ENCODE measurements at regions not wholly inside any gene's neighbourhood (a gene's known extent, or its start where the extent isn't known, plus 50 kb on each side); places are given as distances from the start of the nearest gene placed in this dataset.

DNA sequence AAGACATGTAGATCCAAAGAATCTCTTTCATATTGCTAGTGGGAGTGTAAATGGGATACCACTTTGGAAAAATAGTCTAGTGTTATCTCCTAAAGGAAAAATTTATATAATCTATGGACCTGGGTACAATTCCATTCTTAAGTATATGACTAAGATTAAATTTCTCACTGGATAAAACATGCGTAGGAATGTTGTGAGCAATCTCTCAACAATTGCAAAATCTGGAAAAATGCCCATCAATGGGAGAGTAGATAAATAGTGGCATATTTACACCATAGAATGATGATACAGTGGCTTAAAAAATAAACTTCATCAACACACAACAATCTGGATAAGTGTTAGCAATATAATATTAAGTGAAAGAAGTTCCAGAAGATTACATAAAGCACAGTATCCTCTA is 469.5 kb downstream of the MAN2A1 start:
- no peak for TF ChIP-seq CTCF (IDR thresholded peaks at IDR 0.05; ENCODE audit: insufficient read depth, low read length)
- TF ChIP-seq SPI1 (IDR thresholded peaks at IDR 0.05; ENCODE audit: borderline replicate concordance, low read depth), result no peak
- TF ChIP-seq GABPA (IDR thresholded peaks at IDR 0.05; ENCODE audit: low read depth), result no peak
- no peak for TF ChIP-seq POLR2AphosphoS5 (IDR thresholded peaks at IDR 0.05; ENCODE audit: low read depth)
- TF ChIP-seq, protein P1, sequence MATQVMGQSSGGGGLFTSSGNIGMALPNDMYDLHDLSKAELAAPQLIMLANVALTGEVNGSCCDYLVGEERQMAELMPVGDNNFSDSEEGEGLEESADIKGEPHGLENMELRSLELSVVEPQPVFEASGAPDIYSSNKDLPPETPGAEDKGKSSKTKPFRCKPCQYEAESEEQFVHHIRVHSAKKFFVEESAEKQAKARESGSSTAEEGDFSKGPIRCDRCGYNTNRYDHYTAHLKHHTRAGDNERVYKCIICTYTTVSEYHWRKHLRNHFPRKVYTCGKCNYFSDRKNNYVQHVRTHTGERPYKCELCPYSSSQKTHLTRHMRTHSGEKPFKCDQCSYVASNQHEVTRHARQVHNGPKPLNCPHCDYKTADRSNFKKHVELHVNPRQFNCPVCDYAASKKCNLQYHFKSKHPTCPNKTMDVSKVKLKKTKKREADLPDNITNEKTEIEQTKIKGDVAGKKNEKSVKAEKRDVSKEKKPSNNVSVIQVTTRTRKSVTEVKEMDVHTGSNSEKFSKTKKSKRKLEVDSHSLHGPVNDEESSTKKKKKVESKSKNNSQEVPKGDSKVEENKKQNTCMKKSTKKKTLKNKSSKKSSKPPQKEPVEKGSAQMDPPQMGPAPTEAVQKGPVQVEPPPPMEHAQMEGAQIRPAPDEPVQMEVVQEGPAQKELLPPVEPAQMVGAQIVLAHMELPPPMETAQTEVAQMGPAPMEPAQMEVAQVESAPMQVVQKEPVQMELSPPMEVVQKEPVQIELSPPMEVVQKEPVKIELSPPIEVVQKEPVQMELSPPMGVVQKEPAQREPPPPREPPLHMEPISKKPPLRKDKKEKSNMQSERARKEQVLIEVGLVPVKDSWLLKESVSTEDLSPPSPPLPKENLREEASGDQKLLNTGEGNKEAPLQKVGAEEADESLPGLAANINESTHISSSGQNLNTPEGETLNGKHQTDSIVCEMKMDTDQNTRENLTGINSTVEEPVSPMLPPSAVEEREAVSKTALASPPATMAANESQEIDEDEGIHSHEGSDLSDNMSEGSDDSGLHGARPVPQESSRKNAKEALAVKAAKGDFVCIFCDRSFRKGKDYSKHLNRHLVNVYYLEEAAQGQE (IDR thresholded peaks at IDR 0.05; ENCODE audit: insufficient replicate concordance, low read depth), result no peak
- DNase-seq (ENCODE audit: low read depth in 1 of 2, low spot score in 1 of 2), result no peak
- no peak overlapping the region for H3K27ac ChIP-seq (replicated peaks)

GRCh38 chr5:110161162-110161561 is 471.4 kb downstream of the MAN2A1 start:
- DNase-seq (ENCODE audit: low read depth in 1 of 2, low spot score in 1 of 2), result no peak
- no peak overlapping the region for H3K27ac ChIP-seq (replicated peaks)
- TF ChIP-seq SPI1 (IDR thresholded peaks at IDR 0.05; ENCODE audit: borderline replicate concordance, low read depth), result no peak
- TF ChIP-seq CTCF (IDR thresholded peaks at IDR 0.05; ENCODE audit: insufficient read depth, low read length), result no peak
- no peak for TF ChIP-seq POLR2AphosphoS5 (IDR thresholded peaks at IDR 0.05; ENCODE audit: low read depth)
- TF ChIP-seq GABPA (IDR thresholded peaks at IDR 0.05; ENCODE audit: low read depth), result no peak
- TF ChIP-seq, protein P1 (IDR thresholded peaks at IDR 0.05; ENCODE audit: insufficient replicate concordance, low read depth), result no peak
- H3K4me3 ChIP-seq (replicated peaks; ENCODE audit: insufficient read depth, low read length), result no peak overlapping the region
- H3K27me3 ChIP-seq (ENCODE audit: insufficient read depth, poor library complexity, severe bottlenecking), result no peaks in the 10 kb centered on the region

More for the DNA sequence above, 469.5 kb downstream of the MAN2A1 start:
- H3K4me3 ChIP-seq (replicated peaks; ENCODE audit: insufficient read depth, low read length), result no peak overlapping the region
- H3K27me3 ChIP-seq (ENCODE audit: insufficient read depth, poor library complexity, severe bottlenecking), result no peaks in the 10 kb centered on the region

- no peak overlapping the region for H3K27ac ChIP-seq (replicated peaks)
- no peaks in the 10 kb centered on the region for H3K27me3 ChIP-seq (ENCODE audit: insufficient read depth, poor library complexity, severe bottlenecking)
- no peak overlapping the region for H3K4me3 ChIP-seq (replicated peaks; ENCODE audit: insufficient read depth, low read length)
- TF ChIP-seq POLR2AphosphoS5 (IDR thresholded peaks at IDR 0.05; ENCODE audit: low read depth) (no peak), GABPA (IDR thresholded peaks at IDR 0.05; ENCODE audit: low read depth) (no peak), SPI1 (IDR thresholded peaks at IDR 0.05; ENCODE audit: borderline replicate concordance, low read depth) (no peak), CTCF (IDR thresholded peaks at IDR 0.05; ENCODE audit: insufficient read depth, low read length) (no peak)
- TF ChIP-seq, protein P1 (IDR thresholded peaks at IDR 0.05; ENCODE audit: insufficient replicate concordance, low read depth), result no peak
- no peak for DNase-seq (ENCODE audit: low read depth in 1 of 2, low spot score in 1 of 2)
Measured at GRCh38 chr5:110165366-110165765, 475.6 kb downstream of the MAN2A1 start.
